ENCODE measurements at regions not wholly inside any gene's neighbourhood (a gene's known extent, or its start where the extent isn't known, plus 50 kb on each side); places are given as distances from the start of the nearest gene placed in this dataset.
"Not testable (repeated sequence)": the region's sequence is repeated elsewhere in the genome, so short reads cannot be mapped to it uniquely, and the experiment has no call there.

- DNase-seq: peak; percentile 64
These were observed 259.2 kb upstream of the CCDC54 start for GRCh38 chr3:107117922-107118536.

- peak; percentile 71 for DNase-seq
These were observed 252.4 kb upstream of the CCDC54 start for GRCh38 chr3:107124885-107125284.

- no peak for DNase-seq
These were observed 248.3 kb upstream of the CCDC54 start for GRCh38 chr3:107128946-107129345.

- no peak for DNase-seq
These were observed 247.0 kb upstream of the CCDC54 start for GRCh38 chr3:107130089-107130700.

- DNase-seq: no peak
These were observed 244.6 kb upstream of the CCDC54 start for GRCh38 chr3:107132674-107133073.

- no peak for DNase-seq
These were observed 243.3 kb upstream of the CCDC54 start for GRCh38 chr3:107133891-107134290.

GRCh38 chr3:107142171-107142570 is 235.1 kb upstream of the CCDC54 start:
- DNase-seq: no peak

GRCh38 chr3:107142786-107143575 is 234.3 kb upstream of the CCDC54 start:
- DNase-seq: no peak

GRCh38 chr3:107150675-107151074 is 226.6 kb upstream of the CCDC54 start:
- no peak for DNase-seq

- DNase-seq: no peak
These were observed 223.3 kb upstream of the CCDC54 start for GRCh38 chr3:107153981-107154380.

GRCh38 chr3:107172411-107172810 is 204.8 kb upstream of the CCDC54 start:
- no peak for DNase-seq

GRCh38 chr3:107184375-107184774 is 192.9 kb upstream of the CCDC54 start:
- DNase-seq: no peak

GRCh38 chr3:107188262-107188661 is 189.0 kb upstream of the CCDC54 start:
- no peak for DNase-seq

- no peak for DNase-seq
These were observed 188.0 kb upstream of the CCDC54 start for GRCh38 chr3:107189158-107189791.

- no peak for DNase-seq
These were observed 184.1 kb upstream of the CCDC54 start for GRCh38 chr3:107193116-107193515.

- DNase-seq: no peak
These were observed 178.6 kb upstream of the CCDC54 start for GRCh38 chr3:107198581-107199181.

GRCh38 chr3:107201146-107201545 is 176.1 kb upstream of the CCDC54 start:
- no peak for DNase-seq

- DNase-seq: not testable (repeated sequence)
These were observed 174.4 kb upstream of the CCDC54 start for GRCh38 chr3:107202885-107203284.

GRCh38 chr3:107204121-107204520 is 173.1 kb upstream of the CCDC54 start:
- no peak for DNase-seq

- DNase-seq: no peak
These were observed 171.9 kb upstream of the CCDC54 start for GRCh38 chr3:107205358-107205757.

GRCh38 chr3:107206141-107206540 is 171.1 kb upstream of the CCDC54 start:
- peak; percentile 78 for DNase-seq

- no peak for DNase-seq
These were observed 170.3 kb upstream of the CCDC54 start for GRCh38 chr3:107206945-107207344.

- DNase-seq: peak; percentile 100
These were observed 169.1 kb upstream of the CCDC54 start for GRCh38 chr3:107208100-107208499.
